IPS-NIHi7 (cell line): ENCODE measurements at regions not wholly inside any gene's neighbourhood (a gene's known extent, or its start where the extent isn't known, plus 50 kb on each side); places are given as distances from the start of the nearest gene placed in this dataset.

ENCODE experiments used
- DNase-seq: peaks from one replicate; pipeline ENCODE4 v3.0.0; 2012; ENCODE audit warnings: mixed read lengths; ENCODE audit errors: extremely low spot score

DNA sequence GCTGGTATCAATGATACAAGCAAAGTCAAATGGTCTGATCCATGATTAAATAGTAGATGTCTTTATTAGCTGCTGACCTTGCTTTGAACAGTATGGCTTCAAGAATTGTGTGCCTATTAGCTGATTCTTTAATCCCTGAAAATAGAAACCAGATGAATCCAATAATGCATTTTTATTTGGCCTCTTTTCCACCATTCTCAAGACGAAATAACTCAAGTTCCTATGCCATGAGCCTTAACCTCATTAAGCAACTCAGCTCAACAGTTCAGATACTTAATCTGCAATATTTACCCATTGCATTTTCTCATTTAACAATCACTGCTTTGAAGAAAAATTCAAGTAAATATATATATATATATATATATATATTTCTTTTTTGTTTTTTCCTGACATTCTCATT, 588.6 kb upstream of the MEF2C start:
- no peak for DNase-seq

DNA sequence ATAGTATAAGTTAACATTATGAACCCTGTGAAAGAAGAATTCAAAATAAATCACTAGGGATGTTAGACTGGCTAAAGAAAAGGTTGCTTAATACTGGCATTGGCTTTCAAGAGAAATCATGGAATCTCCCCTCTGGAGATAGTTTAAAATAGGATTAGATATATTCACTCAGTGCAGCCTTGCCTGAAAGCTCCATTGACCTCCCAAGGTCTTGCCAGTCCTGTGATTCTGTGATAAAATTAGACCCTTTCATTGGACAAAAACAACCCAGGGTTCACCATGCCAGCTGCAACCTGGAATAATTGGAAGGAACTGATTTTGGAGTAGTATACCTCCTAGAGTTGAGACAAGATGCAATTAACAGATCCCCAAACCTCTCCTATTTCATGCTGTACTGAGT, 588.1 kb upstream of the MEF2C start:
- no peak for DNase-seq

DNA sequence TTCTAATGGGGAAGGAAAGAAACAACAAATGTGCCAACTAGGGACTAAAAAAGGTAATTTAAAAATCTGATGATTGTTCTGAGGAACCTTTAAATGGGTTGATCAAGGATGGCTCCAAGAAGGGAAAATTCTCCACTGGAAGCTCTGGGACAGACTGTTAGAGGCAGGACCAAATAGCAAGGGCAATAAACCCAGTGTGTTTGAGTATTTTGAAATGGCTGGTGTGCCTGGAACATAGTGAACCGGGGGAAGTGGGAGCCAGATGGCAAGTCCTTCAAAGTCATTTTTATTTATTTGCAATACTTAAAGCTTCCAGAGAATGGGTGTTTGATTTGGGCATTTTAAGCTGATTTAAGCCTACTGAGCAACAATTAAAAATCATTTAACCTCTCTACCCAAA, 587.7 kb upstream of the MEF2C start:
- no peak for DNase-seq

DNA sequence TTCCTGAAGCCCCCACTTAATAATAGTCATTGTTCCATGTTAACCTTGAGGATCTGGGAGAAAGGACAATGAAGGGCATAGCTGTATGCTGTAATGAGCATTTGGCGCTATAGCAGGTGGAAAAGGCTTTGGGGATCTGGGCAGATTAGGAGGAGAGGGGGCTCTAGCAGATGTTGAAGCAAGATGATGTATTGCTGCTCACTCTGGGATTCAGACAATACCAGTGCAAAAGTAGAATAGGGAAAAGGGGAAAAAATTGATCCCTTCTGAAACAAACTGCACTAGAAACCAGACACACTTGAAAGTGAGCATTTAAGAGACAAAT, 575.3 kb upstream of the MEF2C start:
- DNase-seq, result no peak

DNA sequence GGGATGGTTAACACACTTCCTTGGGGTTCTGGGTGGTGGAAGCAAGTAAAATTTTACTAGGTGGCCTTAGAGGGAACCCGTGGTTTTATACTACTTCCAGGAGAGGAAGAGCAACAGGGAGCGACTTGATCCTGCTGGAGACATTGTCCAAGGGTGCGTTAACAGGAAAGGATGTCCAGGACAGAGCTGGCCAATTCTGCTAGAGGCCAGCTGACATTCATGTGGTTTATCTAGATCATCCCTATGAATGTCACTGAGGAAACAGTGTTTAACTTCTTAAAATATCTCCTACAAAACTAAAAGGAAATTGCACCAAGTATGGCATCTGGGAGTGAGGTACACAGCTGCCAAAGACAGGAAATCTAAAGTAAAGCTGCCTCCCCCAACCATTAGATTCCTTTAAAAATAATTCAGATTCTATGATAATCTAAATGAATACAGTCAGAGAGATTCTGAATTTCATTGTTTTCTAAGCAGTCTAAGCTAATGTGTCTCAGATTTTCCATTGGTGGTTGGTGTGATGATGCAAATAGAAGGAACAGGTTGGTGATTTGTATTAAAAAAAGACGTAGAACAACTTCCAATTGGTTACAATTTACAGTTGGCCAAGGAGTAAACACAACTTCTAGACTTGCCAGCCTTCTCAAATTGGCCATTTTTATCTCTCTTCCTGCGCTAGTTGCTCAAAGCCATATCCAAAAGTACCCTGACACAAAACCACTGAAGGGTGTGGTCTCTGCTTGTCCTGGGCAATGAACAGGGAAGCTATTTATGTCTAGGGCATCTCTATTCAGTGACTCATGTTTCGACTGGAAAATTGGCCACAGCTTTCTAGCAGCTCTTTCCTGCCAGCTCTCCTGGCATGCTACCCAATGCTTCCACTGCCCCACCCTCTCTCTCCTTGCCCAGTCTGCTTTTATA, 574.7 kb upstream of the MEF2C start:
- no peak for DNase-seq

DNA sequence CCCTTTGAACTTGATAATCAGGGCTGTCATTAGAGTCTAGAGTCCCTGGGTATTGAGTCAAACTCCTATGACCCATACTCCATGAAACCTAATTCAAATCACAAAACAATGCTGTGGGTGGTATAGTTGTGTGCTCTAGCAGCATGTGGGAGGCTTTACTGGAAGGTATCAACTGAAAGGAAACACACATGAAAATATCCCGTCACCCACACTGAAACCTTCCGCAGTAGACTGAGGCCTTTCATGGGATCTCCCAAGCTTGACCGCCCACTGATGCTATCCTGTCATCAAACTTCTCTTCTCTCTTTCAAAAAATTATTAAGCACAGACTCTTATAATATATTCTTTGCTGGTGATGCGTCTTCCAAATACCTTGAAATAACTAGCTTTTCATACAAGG, 569.1 kb upstream of the MEF2C start:
- no peak for DNase-seq

DNA sequence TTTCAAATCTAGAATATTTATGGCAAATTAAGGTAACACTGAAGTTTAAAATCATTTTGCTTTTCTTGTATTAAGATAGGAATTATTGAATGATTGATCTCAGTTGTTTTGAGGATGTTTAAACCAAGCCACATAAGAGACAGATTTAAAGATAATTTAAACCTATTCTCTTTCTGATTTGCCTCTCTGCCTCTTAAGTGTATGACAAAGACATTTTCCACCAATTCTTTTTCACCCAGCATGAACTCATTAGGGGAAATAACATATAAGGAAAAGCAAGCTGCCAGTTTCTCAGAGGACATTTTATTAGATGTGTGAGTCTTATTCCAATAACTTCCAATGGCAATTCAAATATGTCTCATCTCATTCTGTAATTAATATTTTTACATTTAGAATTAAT, 568.3 kb upstream of the MEF2C start:
- no peak for DNase-seq

DNA sequence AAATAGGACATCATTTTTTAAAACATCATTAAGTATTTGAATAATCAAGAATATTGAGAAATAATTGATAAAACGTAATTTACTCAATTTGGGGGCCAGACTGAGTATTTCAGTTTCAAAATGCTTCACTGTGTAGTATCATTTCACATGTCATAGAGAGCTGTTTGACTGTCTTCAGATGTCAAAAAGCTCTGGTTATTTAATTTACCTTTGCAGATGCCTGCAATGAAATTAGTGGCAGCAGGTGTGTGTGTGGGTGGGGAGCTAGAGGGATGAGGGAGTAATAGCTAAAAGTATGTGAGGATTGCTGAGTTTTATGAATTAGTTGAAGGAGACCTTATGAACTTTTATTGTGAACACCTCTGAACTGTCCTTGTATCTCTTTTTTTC, 567.2 kb upstream of the MEF2C start:
- no peak for DNase-seq

DNA sequence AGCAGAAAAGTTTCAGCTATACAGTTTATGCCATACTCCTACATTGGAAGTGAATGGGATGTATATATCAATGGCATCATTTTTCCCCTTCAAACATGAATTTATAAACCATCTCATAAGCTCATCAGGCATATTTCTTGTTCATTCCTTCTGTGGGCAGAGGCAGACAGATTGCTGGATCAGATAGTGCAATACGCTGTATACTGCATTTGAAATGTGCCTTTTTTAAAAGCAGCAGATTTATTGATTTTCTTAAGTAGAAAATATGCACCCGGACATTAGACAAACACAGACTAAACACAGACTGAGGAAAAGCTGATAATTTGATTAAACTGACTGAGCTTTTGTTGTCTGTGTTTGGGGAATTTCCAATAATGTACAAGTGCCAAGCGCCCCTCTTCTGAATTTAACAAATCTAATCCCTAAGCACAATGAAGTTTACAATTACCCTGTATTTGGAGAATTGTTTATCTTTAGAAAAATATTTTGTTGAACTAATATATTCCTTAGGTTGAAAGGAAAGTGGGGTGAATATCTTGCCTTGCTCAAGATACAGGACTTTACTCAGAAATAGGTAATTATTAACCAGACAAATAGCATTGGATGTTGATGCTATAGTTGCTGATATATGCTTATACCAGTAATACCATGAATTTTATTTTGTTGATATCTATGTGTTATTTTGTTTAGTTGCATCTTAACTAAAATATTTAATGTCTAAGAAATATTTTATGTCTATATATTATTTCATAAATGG, 566.6 kb upstream of the MEF2C start:
- no peak for DNase-seq

DNA sequence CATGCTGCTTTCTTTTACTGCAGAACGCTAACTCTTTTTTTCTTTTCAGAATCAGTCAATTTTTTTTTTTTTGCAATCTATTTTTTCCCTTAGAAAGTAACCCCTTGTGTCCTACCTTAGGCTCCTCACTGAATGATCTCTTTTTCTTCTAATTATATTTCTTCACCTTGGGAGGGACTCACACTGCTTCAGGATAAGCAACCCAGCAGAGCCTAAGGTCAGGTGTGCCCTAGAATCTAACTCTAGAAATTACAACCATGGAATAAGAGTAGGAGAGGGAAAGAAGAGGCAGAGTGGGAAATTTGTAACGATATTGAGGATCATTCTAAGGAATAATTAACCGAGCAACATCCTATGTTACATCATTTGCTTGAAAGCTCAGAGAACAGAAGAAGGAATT, 564.0 kb upstream of the MEF2C start:
- DNase-seq, result no peak

DNA sequence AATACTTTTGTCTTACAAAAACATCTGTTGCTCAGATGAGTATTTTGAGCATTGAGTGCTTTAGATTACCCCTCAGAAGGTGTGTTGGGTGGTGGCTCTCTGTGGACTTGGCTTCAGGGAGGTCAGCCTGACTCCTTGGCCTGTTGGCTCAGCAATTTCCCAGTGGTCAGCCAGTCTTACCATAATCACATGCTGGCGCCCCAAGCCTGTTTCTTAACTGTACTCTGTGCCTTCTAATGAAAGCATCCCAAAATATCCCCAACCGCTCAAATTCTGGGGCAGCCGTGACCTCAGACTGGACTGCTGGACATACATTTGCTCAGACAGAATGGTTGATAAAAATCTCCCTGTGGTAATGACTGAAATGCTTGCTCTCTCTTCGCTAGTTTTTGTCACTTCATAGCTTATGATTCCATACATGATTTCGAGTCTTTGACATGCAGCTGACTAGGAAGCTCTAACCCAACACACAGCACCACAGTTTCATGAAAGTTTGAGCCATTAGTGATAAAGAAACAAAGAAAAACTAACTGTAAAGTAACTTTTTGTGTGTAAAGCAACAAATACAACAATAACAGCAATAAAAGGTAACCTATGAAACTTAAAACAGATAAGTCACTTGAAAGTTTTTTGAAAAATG, 562.2 kb upstream of the MEF2C start:
- no peak for DNase-seq

DNA sequence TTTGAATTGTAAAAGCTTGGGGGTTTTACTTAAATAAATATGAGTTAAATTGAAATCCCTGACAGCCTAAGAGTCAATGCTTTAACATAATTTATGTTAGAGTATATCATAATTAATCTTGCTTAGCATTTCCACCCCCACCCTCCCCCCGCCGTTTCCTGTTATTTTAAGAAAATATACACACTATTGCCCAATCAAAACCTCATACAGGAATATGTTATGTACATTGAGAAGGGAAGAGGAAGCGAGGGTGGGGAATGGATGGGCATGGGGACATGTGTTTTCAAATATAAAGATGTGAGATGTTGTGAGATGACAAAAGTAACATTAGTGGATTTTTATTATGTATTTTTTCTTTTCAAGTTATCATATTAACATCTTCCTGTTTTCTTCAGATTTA, 561.1 kb upstream of the MEF2C start:
- no peak for DNase-seq

DNA sequence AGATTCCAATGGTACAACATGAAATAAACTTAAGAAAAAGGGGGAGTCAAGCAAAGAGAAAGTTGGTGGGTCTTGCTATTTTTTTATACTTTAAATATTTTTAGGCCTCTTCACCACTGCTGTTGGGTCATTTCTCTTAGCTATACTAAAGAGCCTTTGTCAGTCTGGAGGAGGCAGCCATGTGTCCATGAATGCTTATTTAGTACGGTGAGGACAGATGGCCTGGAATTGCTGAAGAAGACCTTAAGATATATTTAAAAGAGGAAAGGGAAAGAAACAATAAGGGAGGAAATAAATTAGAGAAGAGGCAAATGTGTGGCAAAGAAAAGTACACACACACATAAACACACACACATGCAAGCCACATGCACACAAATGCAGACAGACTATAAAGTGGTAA, 560.5 kb upstream of the MEF2C start:
- DNase-seq, result no peak

DNA sequence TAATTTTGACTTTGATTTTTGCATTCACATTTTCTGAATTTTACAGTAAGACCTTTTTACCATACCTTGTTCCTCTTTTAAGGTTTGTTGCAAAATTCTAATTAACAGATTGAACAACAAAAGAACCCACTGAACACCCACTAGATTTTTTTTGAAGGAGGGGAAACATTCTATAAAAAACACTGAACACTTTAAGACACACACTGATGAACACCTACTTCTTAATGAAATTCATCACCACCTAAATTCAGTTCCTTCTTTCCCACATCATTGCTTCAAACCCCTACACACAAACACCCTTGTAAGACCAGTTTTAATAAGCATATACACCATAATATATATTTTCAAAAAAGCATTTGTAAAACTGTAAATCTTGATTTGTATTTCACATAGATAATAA, 559.0 kb upstream of the MEF2C start:
- no peak for DNase-seq

DNA sequence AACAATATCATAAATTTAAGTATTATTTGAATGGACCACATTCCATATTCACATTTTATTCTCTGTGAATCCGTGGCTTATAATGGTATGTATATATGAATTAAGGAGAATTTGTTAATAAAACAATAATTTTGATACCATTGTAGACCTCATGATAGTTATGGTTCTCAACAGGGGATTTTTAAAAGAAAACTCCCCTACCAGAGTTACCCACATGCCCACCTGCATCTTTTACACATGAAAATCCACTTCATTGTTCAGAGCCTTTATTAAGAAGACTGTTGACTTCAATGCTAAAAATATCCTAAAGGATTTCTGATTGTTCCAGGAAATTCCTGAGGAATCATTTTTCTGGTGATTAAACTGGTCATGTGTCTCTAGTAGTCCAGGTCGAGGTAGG, 557.7 kb upstream of the MEF2C start:
- DNase-seq, result no peak

DNA sequence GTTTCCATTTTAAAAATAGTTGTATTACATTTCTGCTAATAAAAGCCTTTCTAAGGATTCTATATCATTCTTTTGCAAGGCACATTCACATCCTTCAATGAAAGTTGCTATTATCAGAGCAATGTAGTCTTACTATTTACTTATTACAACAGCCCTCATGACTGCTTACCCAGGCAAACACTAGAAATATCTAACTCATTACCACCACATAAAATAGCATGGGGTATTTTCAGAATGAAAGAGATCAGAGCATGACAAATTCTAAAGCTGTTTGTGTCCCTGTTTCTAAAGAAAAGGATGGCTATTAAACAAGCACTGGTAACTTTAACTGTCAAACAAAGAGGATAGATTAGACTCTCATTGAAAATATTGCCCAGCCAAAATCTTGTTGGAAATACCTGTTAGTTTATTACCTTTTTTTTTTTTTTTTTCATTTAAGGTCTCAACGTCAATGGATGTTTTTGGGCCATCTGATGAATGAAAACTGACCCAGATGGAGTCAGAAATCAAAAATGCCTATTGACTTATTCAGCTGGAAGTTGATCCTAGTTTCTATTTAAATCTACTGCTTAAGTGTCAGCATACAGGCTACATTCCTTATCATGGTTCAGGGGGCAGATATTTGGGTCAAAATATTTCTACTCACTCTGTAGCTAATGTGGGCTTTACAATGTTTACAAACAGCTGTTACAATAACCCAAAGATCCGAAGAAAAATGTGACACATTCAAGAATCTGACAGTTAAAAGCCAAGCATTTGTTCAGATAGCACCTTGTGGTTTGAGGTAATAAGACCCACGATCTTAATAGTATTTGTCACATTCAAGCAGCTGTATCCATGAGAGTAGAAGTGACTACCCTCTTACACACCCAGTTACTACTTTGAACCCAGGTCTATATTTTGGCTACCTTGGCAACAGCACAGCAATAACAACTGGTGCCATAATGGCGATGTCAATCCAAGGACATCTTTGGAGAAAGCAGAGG, 554.8 kb upstream of the MEF2C start:
- DNase-seq, result no peak

DNA sequence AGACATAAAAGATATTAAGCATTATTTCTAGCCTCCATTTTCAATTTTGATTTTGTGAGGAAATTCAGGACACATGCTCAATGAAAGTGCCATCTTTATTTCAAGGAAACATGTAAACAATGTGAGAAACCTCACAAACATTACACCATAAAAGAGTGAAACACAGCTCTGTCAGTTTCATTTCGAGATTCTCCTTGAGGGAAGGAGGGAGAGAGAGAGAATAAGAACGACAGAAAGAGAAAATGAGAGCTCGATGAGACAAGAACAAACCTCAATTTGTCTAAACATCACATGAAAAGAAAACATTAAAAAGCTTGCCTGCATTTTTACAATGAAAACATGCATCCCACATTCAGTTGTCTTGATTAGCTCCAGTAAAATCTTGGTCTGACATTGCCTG, 553.5 kb upstream of the MEF2C start:
- no peak for DNase-seq

DNA sequence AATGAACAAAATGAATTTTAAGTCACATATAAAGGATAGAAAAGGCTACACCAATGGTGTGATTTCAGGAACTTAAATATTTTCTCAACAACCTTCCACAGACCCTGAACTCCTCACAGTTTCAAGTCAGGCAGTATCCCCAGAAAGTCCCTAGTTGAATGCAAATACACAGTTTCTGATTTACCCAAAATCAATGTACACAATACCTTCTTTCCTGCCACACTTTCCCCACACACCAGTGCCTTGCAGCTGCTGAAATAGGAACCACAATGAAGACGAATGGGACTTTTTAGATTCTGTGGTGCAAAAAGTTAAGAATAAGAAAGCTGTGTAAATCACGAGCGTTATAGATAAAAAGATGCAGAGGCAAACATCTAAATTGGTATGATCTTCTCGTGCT, 552.4 kb upstream of the MEF2C start:
- DNase-seq, result no peak

DNA sequence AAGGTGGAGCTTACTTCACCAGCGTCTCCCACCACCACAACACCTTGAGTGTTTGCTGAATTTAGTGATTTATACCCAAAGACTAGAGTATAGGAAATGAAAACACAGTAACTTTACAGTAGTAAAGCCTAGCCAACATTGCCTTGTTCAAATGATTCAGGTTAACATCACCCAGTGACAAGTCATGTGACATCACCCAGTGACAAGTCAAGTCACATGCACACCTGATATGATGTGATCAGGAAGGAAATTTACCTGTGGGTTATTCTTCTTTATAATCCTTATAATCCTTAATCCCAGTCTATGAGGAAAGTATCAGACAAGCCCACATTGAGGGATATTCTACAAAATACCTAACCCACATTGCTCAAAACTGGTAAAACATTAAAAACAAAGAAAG, 545.6 kb upstream of the MEF2C start:
- DNase-seq, result no peak

DNA sequence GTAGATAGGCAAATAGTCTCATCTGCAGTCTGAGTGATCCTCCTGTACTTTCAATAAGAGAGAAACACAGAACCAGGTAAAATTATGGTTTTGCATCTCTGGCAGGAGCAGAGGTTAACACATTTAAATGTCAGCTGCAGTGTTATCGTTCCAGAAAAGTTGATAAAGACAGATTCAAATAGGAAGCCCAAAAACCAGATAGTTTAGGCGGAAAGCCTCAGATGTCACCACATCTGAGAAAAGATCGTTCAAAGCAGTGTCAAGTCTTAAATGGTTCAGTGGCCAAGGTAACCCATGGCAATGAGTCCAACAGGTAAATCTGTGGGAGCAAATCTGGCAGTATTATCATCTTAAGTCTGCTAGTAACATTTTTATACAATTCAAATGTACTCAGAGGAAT, 542.1 kb upstream of the MEF2C start:
- no peak for DNase-seq

DNA sequence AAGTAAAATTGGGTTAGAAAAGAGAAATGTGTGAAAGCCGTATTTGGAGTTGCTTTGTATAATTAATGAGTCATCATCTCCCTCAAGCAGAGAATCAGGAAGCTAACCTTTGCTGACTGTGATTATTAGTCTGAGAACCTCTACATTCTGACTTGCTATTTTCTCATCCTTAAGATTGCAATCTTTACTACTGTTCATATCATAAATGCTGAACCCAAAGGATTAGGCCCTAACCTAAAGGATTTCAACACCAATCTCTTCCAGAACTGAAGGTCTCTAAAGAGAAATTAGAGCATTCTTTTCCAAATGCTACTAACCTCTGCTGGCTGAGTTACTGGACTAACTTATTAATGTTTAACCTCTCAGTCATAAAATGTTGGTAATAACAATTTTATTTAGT, 538.1 kb upstream of the MEF2C start:
- no peak for DNase-seq
